K562 (cell line): ENCODE measurements at regions not wholly inside any gene's neighbourhood (a gene's known extent, or its start where the extent isn't known, plus 50 kb on each side); places are given as distances from the start of the nearest gene placed in this dataset.

Experiments used
- ATAC-seq: fragments of 200-7000 bp; cut with Tn5 transposase; 3 replicates; pipeline ENCODE4 v1.9.1; 2020; ENCODE audit warnings: moderate library complexity
- BruUV-seq: library from RNA; stranded (reverse); fragments of 400-500 nt; replicated peaks from 2 replicates; lab custom pipeline; 2021; lab: Mats Ljungman, UMichigan
- CTCF ChIA-PET: fragments of 300-600 bp; formaldehyde crosslinking; extraction: SDS; loops from one replicate; lab custom pipeline; 2021; ENCODE audit warnings: low intra/inter-chr PET ratio; lab: Yijun Ruan, JAX
- POLR2A ChIA-PET: fragments of 300-600, 350-650 bp; sonication (Branson Sonifier 250); formaldehyde crosslinking; extraction: SDS; loops from one replicate; lab custom pipeline; 2021; ENCODE audit warnings: antibody characterized with exemption, inconsistent platforms; lab: Yijun Ruan, JAX
- DNase-seq, 4 experiments: peaks; one replicate each; pipeline versions ENCODE4 v3.0.0 to v3.0.0-alpha.2; 2011 to 2018; ENCODE audit warnings: low spot score in 3 of 4, mixed read lengths in 3 of 4; ENCODE audit errors: extremely low read depth in 1 of 4
- FAIRE-seq: peaks from 2 replicates; lab custom pipeline; 2011; peaks lifted over from hg19 to GRCh38; lab: Jason Lieb, UNC
- H2AFZ ChIP-seq: 2 replicates; pipeline ENCODE4 v1.6.0; 2011; ENCODE audit warnings: low read depth, low read length, control low read depth, inconsistent platforms
- H3K27ac ChIP-seq: fragments of 200-600 bp; 3 replicates; pipeline ENCODE4 v1.8.0; 2011; ENCODE audit warnings: low read depth, mild to moderate bottlenecking, control low read depth, inconsistent platforms, low read length, moderate library complexity, mixed read lengths; ENCODE audit errors: extremely low read depth
- H3K27me3 ChIP-seq, 2 experiments: fragments of 300-600 bp in 1 of 2; 2 replicates in 1 of 2; 3 replicates in 1 of 2; pipeline versions ENCODE4 v1.6.0 to v1.8.0; 2011; ENCODE audit warnings: inconsistent platforms in 2 of 2, low read length in 2 of 2, mild to moderate bottlenecking in 1 of 2, mixed read lengths in 1 of 2, moderate library complexity in 1 of 2; ENCODE audit not compliant: control insufficient read depth in 2 of 2, insufficient read depth in 2 of 2
- H3K36me3 ChIP-seq: fragments of 300-600 bp; 3 replicates; pipeline ENCODE4 v1.8.0; 2011; ENCODE audit warnings: mild to moderate bottlenecking, low read length, inconsistent platforms; ENCODE audit not compliant: control insufficient read depth, insufficient read depth
- H3K4me1 ChIP-seq, 2 experiments: fragments of 200-600 bp in 1 of 2; replicated peaks in 1 of 2; 2 replicates in 1 of 2; 3 replicates in 1 of 2; pipeline versions ENCODE4 v1.5.1 to v1.8.0; 2011; ENCODE audit warnings: inconsistent platforms in 2 of 2, low read length in 2 of 2, mild to moderate bottlenecking in 1 of 2, mixed read lengths in 1 of 2, moderate library complexity in 1 of 2; ENCODE audit not compliant: control insufficient read depth in 2 of 2, insufficient read depth in 2 of 2
- H3K4me2 ChIP-seq: 2 replicates; pipeline ENCODE4 v1.6.1; 2011; ENCODE audit warnings: low read length, control low read depth, inconsistent platforms, mixed read lengths; ENCODE audit not compliant: insufficient read depth
- H3K4me3 ChIP-seq: fragments of 200-600 bp; sonication (generic), shearing (Covaris generic); 2 replicates; pipeline ENCODE4 v1.5.1; 2016; ENCODE audit warnings: control low read depth, inconsistent platforms
- H3K79me2 ChIP-seq: fragments of 200-600 bp; 3 replicates; pipeline ENCODE4 v1.8.0; 2011; ENCODE audit warnings: low read length, inconsistent platforms; ENCODE audit not compliant: control insufficient read depth, insufficient read depth
- H3K9ac ChIP-seq, 2 experiments: 2 replicates each; pipeline versions ENCODE4 v1.6.0 to v1.6.1; 2011; ENCODE audit warnings: low read depth in 2 of 2, low read length in 2 of 2, control low read depth in 1 of 2, inconsistent platforms in 1 of 2, mild to moderate bottlenecking in 1 of 2, mixed read lengths in 1 of 2; ENCODE audit not compliant: insufficient read depth in 1 of 2
- H3K9me1 ChIP-seq: one replicate; pipeline ENCODE4 v1.6.0; 2011; ENCODE audit warnings: inconsistent platforms, mild to moderate bottlenecking, low read length, moderate library complexity; ENCODE audit not compliant: control insufficient read depth, insufficient read depth
- H3K9me3 ChIP-seq: replicated peaks from 2 replicates; pipeline ENCODE4 v1.5.1; 2011; ENCODE audit warnings: low read depth, low read length, inconsistent platforms; ENCODE audit not compliant: control insufficient read depth, insufficient read depth
- H4K20me1 ChIP-seq: replicated peaks from 2 replicates; pipeline ENCODE4 v1.6.1; 2011; ENCODE audit warnings: low read length, inconsistent platforms, mixed read lengths; ENCODE audit not compliant: control insufficient read depth, insufficient read depth
- GTF2F1 ChIP-seq: IDR thresholded peaks from 2 replicates; pipeline ENCODE4 v1.6.1; 2011; ENCODE audit warnings: low read depth, low read length, improper control_type of control experiment
- HDAC3 ChIP-seq: fragments of 450-650 bp; IDR thresholded peaks from 2 replicates; pipeline ENCODE4 v1.6.1; 2018; ENCODE audit warnings: borderline replicate concordance, mild to moderate bottlenecking, moderate library complexity; ENCODE audit not compliant: partially characterized antibody
- HOXB6 ChIP-seq: fragments of 250-450 bp; sonication (Bioruptor Pico); IDR thresholded peaks from 2 replicates; pipeline ENCODE4 v1.5.1; 2022; ENCODE audit warnings: mild to moderate bottlenecking, borderline replicate concordance
- KDM2B ChIP-seq: fragments of 250-450 bp; sonication (Bioruptor Pico); IDR thresholded peaks from 2 replicates; pipeline ENCODE4 v1.8.0; 2021; ENCODE audit warnings: mild to moderate bottlenecking, moderate library complexity
- MEIS2 ChIP-seq: fragments of 450-650 bp; IDR thresholded peaks from 2 replicates; pipeline ENCODE4 v1.6.1; 2014; ENCODE audit warnings: mild to moderate bottlenecking; ENCODE audit not compliant: partially characterized antibody
- MTF1 ChIP-seq: fragments of 250-450 bp; sonication (Bioruptor Pico); IDR thresholded peaks from 2 replicates; pipeline ENCODE4 v1.9.0; 2021; ENCODE audit warnings: moderate library complexity, mild to moderate bottlenecking, inconsistent platforms, borderline replicate concordance
- POLR2B ChIP-seq: fragments of 450-650 bp; IDR thresholded peaks from 2 replicates; pipeline ENCODE4 v1.6.1; 2018; ENCODE audit warnings: low read depth; ENCODE audit not compliant: partially characterized antibody
- RHOXF2B ChIP-seq: fragments of 250-450 bp; sonication (Bioruptor Pico); conservative IDR thresholded peaks from 2 replicates; pipeline ENCODE4 v1.5.1; 2021
- STAT5A ChIP-seq: IDR thresholded peaks from 2 replicates; pipeline ENCODE4 v1.6.1; 2012; ENCODE audit warnings: low read length, inconsistent platforms, borderline replicate concordance
- TAF15 ChIP-seq: fragments of 200-400 bp; formaldehyde crosslinking; IDR thresholded peaks from 2 replicates; pipeline ENCODE4 v1.6.1; 2017; ENCODE audit warnings: mild to moderate bottlenecking, low read depth, low read length, moderate library complexity
- ZKSCAN3 ChIP-seq: fragments of 250-450 bp; sonication (Bioruptor Pico); IDR thresholded peaks from 2 replicates; pipeline ENCODE4 v1.4.0; 2020
- ZNF134 ChIP-seq: fragments of 250-450 bp; sonication (Bioruptor Pico); conservative IDR thresholded peaks from 2 replicates; pipeline ENCODE4 v1.4.0; 2020
- ZNF146 ChIP-seq: IDR thresholded peaks from one replicate; pipeline ENCODE4 v1.6.1; 2018; ENCODE audit warnings: missing compliant biosample characterization; ENCODE audit not compliant: unreplicated experiment
- WGBS: fragments of 100-300 bp; shearing (Covaris generic); methylation state at CpG from one replicate; pipeline ENCODE4 v1.1.6; 2016; ENCODE audit warnings: low coverage, mixed read lengths; ENCODE audit not compliant: insufficient coverage; ENCODE audit errors: missing lambda C conversion rate; 5-methylcytosine and 5-hydroxymethylcytosine counted together
- in situ Hi-C: fragments of 300-500 bp; cut with MboI; formaldehyde crosslinking; loops from 4 replicates; pipeline ENCODE4 v1.15.0; 2018; ENCODE audit warnings: inconsistent platforms, mixed read lengths
- intact Hi-C: fragments of 100-400 bp; cut with micrococcal nuclease; formaldehyde crosslinking; loops from 2 replicates; pipeline ENCODE4 v1.14.2; 2022
- TF ChIP-seq, protein P1 (sequence below): fragments of 250-450 bp; sonication (Bioruptor Pico); IDR thresholded peaks from 2 replicates; pipeline ENCODE4 v1.6.1; 2021; ENCODE audit warnings: mild to moderate bottlenecking
- TF ChIP-seq, protein P2 (sequence below): fragments of 250-450 bp; sonication (Bioruptor Pico); IDR thresholded peaks from 2 replicates; pipeline ENCODE4 v1.8.0; 2021; ENCODE audit warnings: moderate library complexity, mild to moderate bottlenecking, inconsistent platforms

- no peaks in the 10 kb centered on the region for H3K36me3 ChIP-seq
- in situ Hi-C loops: no loop called here
- TF ChIP-seq STAT5A (no peak), ZKSCAN3 (CRISPR knock-in tag) (no peak), TAF15 (no peak), POLR2B (no peak), MEIS2 (no peak)
- TF ChIP-seq, all 486 proteins: peak for 0
- no peaks in the 10 kb centered on the region for H3K4me1 ChIP-seq
- DNase-seq: no peak
- no peak overlapping the region for H2AFZ ChIP-seq
- H3K9me3 ChIP-seq: no peaks in the 10 kb centered on the region
- no peak overlapping the region for H3K9ac ChIP-seq
- no peak overlapping the region for H3K4me3 ChIP-seq
- intact Hi-C loops: no loop called here
- no peaks in the 10 kb centered on the region for H3K79me2 ChIP-seq
- H3K9me1 ChIP-seq: no peaks in the 10 kb centered on the region
- H3K4me2 ChIP-seq: no peak overlapping the region
- POLR2A ChIA-PET: no interaction called here
- CTCF ChIA-PET: no interaction called here
- no peak for ATAC-seq
- no peak overlapping the region for H3K27ac ChIP-seq
- 5% methylated on average over 2 of the region's 2 CpGs for WGBS
- no peak for FAIRE-seq
- H3K27me3 ChIP-seq: no peaks in the 10 kb centered on the region
- H4K20me1 ChIP-seq: no peaks in the 10 kb centered on the region
- BruUV-seq: no TSS peak
Observed at GRCh38 chr4:181479141-181479540, 764.1 kb upstream of the TENM3 start.

DNA sequence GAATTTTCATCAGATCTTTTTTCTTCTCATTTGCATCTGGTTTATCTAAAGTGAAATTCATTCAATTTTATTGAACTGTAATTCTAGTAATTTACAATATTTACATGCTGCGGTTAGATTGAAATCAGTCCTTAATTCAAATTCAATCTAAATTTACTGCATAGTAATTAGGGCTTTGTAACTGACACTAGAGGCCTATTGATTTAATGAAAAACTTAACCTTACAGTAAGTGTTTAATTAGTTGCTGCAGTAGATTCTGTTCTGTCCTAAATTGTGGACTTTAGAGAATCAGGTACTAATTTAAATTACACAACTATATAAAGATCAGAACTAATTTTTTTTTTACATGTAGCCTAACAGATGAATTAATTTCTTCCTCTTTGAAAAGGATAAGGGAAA, 758.8 kb upstream of the TENM3 start:
- Histone ChIP-seq H3K4me3 (no peak overlapping the region), H3K27me3 (no peaks in the 10 kb centered on the region), H3K36me3 (no peaks in the 10 kb centered on the region), H3K79me2 (no peaks in the 10 kb centered on the region), H3K9me3 (no peaks in the 10 kb centered on the region), H3K9me1 (no peaks in the 10 kb centered on the region), H2AFZ (no peak overlapping the region), H4K20me1 (no peaks in the 10 kb centered on the region), H3K27ac (no peak overlapping the region), H3K4me2 (no peak overlapping the region), H3K4me1 (no peaks in the 10 kb centered on the region), H3K9ac (no peak overlapping the region)
- CTCF ChIA-PET: no interaction called here
- intact Hi-C loops (no loop called here), in situ Hi-C loops (no loop called here)
- BruUV-seq: no TSS peak
- DNase-seq (no peak), FAIRE-seq (no peak), ATAC-seq (no peak)
- WGBS: 8% methylated on average over 1 of the region's 1 CpG
- TF ChIP-seq MTF1 (CRISPR knock-in tag) (no peak), HOXB6 (CRISPR knock-in tag) (no peak), ZNF146 (no peak), KDM2B (no peak), RHOXF2B (CRISPR knock-in tag) (no peak), ZNF134 (CRISPR knock-in tag) (no peak), GTF2F1 (no peak), HDAC3 (no peak)
- TF ChIP-seq, protein P1, sequence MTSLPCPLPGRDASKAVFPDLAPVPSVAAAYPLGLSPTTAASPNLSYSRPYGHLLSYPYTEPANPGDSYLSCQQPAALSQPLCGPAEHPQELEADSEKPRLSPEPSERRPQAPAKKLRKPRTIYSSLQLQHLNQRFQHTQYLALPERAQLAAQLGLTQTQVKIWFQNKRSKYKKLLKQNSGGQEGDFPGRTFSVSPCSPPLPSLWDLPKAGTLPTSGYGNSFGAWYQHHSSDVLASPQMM: no peak
- TF ChIP-seq, protein P2, sequence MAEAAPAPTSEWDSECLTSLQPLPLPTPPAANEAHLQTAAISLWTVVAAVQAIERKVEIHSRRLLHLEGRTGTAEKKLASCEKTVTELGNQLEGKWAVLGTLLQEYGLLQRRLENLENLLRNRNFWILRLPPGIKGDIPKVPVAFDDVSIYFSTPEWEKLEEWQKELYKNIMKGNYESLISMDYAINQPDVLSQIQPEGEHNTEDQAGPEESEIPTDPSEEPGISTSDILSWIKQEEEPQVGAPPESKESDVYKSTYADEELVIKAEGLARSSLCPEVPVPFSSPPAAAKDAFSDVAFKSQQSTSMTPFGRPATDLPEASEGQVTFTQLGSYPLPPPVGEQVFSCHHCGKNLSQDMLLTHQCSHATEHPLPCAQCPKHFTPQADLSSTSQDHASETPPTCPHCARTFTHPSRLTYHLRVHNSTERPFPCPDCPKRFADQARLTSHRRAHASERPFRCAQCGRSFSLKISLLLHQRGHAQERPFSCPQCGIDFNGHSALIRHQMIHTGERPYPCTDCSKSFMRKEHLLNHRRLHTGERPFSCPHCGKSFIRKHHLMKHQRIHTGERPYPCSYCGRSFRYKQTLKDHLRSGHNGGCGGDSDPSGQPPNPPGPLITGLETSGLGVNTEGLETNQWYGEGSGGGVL (CRISPR knock-in tag): no peak
- POLR2A ChIA-PET: interaction anchor here (0.8 kb wide), 1 partner anchor 50 kb away, joined by 3 read pairs; no protein-coding TSS in a partner anchor
